ENCODE measurements at regions not wholly inside any gene's neighbourhood (a gene's known extent, or its start where the extent isn't known, plus 50 kb on each side); places are given as distances from the start of the nearest gene placed in this dataset.

DNA sequence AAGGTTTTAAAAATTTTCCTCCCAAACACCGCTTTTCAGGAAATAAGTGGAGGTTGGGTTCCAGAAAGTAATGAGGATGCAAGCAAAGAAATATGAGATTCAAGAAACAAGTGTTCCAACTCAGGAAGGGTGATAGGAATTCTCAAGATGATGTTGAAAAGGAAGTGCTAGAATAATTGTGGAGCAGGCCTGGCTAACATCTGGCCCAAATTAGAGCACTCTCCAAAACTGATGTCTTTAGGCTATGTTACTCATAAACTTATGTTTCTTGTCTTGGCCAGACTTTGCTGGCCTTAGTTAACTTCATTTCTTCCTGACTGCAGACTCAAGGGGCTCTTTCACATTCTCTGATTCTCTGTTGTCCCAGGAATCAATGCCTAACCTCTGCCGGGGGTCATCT lies 116.3 kb downstream of the TMTC3 start:
- TF ChIP-seq, protein P1, sequence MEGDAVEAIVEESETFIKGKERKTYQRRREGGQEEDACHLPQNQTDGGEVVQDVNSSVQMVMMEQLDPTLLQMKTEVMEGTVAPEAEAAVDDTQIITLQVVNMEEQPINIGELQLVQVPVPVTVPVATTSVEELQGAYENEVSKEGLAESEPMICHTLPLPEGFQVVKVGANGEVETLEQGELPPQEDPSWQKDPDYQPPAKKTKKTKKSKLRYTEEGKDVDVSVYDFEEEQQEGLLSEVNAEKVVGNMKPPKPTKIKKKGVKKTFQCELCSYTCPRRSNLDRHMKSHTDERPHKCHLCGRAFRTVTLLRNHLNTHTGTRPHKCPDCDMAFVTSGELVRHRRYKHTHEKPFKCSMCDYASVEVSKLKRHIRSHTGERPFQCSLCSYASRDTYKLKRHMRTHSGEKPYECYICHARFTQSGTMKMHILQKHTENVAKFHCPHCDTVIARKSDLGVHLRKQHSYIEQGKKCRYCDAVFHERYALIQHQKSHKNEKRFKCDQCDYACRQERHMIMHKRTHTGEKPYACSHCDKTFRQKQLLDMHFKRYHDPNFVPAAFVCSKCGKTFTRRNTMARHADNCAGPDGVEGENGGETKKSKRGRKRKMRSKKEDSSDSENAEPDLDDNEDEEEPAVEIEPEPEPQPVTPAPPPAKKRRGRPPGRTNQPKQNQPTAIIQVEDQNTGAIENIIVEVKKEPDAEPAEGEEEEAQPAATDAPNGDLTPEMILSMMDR (IDR thresholded peaks at IDR 0.05), result no peak
- TF ChIP-seq ZFX (IDR thresholded peaks at IDR 0.05; ENCODE audit: borderline replicate concordance), result no peak

All from 22Rv1 (cell line).